ENCODE measurements at regions not wholly inside any gene's neighbourhood (a gene's known extent, or its start where the extent isn't known, plus 50 kb on each side); places are given as distances from the start of the nearest gene placed in this dataset.

- no peak for DNase-seq (ENCODE audit: low read depth in 2 of 3, low spot score in 2 of 3)
Measured at GRCh38 chr9:111197256-111197655, 132.8 kb downstream of the OR2K2 start.

DNA sequence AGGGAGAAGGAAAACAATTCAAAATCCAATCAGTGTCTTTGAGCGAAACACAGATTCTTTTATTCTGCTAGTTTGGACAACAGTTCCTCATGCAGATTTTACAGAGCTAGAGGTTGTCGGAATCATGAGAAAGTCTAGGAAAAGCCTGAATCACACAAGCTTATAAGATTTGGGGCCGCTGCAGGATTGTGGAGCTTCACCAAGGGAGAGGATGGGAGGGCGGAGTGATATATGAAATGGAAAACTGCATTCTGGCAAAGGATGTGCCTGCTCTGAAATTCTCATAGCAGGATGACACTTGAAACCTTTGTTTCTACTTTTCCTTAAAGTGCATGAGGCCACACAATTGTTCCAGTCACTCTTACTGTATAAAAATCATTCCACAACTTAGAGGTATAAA is 134.3 kb downstream of the OR2K2 start:
- DNase-seq (ENCODE audit: low read depth in 2 of 3, low spot score in 2 of 3), result no peak

DNA sequence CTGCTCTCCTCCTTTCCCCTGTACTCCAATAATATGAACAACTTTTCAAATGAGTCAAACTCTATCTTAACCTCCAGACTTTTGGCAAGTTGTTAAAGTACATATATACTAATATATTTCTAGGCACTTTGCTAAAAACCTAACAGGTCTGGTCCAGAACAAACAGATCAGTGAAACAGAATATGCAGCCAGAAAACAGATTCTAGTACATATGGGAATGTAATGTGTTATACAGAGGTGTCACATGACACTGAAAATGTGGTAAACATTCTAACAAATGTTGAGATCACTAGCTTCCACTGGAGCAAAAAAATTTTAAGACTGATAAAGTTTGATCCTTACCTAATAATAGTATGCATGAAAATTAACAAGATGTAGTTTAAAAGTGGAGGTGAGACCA is 136.9 kb downstream of the OR2K2 start:
- no peak for DNase-seq (ENCODE audit: low read depth in 2 of 3, low spot score in 2 of 3)

DNA sequence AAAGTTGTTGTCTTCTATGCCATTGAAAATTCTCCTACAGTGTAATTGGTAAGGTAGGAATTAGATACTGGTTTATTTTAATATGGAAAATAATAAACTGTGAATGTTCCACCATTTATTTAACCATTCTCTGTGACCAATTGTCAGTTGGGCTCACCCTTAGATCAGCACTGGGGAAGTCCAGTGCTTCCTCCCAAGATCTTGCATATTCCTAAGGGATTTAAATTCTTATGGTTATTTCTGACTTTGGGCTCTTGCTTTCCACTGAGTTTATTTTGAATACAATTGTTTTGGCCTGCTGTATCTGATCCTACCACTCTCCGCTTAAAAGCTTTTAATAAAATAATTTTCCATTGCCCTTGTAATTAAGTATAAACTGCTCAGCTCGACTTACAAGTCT is 137.4 kb downstream of the OR2K2 start:
- no peak for DNase-seq (ENCODE audit: low read depth in 2 of 3, low spot score in 2 of 3)

- no peak for DNase-seq (ENCODE audit: low read depth in 2 of 3, low spot score in 2 of 3)
Measured at GRCh38 chr9:111190347-111190746, 139.7 kb downstream of the OR2K2 start.

GRCh38 chr9:111187376-111187775 is 142.6 kb downstream of the OR2K2 start:
- DNase-seq (ENCODE audit: low read depth in 2 of 3, low spot score in 2 of 3), result no peak

GRCh38 chr9:111186021-111186530 is 143.9 kb downstream of the OR2K2 start:
- no peak for DNase-seq (ENCODE audit: low read depth in 2 of 3, low spot score in 2 of 3)

DNA sequence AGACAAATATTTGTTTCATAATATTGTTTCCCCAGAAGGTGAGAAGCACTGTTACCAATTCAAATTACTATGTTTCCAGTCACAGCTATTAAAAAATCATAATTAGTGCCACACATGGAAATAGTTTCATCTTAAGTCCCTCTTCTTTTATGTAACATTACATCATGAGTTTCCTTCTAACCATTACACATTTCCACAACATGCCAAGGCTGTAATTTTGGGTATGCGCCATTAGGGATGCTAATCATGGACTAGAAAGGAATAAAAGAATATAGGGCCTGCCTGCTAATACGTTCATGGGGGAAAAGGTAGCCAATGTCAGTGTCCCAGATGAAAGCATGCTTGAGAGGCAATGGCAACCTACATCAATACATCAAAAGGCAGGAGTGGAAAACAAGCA is 142.5 kb upstream of the LPAR1 start:
- DNase-seq (ENCODE audit: low read depth in 2 of 3, low spot score in 2 of 3), result no peak

DNA sequence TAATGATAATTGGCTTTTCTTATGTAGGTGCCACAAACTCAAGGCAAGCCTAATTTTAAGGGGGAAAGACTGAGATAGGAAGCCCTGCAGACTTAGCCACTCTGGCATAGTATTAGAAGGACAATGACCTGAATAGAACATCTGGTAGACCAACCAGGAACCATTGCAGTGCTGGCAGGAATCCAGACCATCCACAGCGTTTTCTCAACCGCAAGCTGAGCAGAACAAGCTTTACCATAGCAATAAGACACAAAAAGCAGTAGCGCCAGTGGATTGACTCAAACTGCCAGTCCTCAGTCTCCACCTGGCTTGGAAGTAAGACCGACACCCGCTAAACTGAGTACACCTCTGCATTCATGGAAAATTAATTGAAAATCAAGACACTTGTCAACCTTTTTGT is 141.3 kb upstream of the LPAR1 start:
- peak in 2 of 3 donors; percentile 37 to 78 for DNase-seq (ENCODE audit: low read depth in 2 of 3, low spot score in 2 of 3)

- DNase-seq (ENCODE audit: low read depth in 2 of 3, low spot score in 2 of 3), result peak in 2 of 3 donors; percentile 13 to 78
Measured at GRCh38 chr9:111178331-111179055, 140.2 kb upstream of the LPAR1 start.

GRCh38 chr9:111176511-111176910 is 138.2 kb upstream of the LPAR1 start:
- no peak for DNase-seq (ENCODE audit: low read depth in 2 of 3, low spot score in 2 of 3)

- DNase-seq (ENCODE audit: low read depth in 2 of 3, low spot score in 2 of 3), result no peak
Measured at GRCh38 chr9:111175350-111175749, 137.1 kb upstream of the LPAR1 start.

DNA sequence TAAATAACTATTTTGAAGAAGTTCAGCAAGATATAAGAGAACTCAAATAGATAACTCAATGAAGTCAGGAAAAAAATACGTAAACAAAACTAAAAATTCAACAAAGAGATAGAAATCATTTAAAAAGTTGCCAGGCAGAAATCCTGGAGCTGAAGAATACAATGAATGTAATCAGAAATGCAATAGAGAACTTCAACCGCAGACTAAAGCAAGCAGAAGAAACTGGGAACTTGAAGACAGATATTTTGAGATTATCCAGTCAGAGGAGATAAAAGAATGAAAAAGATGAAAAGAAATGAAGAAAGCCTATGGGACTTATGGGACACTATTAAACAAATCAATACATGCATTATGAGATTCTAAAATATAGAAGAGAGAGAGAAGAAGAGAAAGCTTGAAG is 129.1 kb upstream of the LPAR1 start:
- DNase-seq (ENCODE audit: low read depth in 2 of 3, low spot score in 2 of 3), result peak in 1 of 3 donors; percentile 2

- DNase-seq (ENCODE audit: low read depth in 2 of 3, low spot score in 2 of 3), result peak in 1 of 3 donors; percentile 19
Measured at GRCh38 chr9:111163716-111164389, 125.6 kb upstream of the LPAR1 start.

DNA sequence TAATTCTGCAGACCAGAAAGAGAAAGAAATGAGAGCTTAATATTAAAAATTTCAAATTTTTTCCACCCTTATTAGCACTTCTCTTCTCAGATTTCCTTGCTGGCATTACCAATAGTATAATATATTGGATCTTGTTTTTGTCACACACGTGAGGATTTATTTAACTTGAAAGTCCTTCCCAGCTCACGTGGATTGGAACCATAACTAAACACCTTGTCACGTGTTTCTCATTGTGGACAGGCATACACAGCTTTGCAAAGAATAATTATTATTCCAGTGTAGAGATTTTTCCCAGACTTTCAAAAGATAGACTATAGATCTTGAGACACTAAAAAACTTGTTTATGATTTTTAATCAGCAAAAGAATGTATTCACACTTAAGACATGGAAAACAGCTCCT is 123.8 kb upstream of the LPAR1 start:
- no peak for DNase-seq (ENCODE audit: low read depth in 2 of 3, low spot score in 2 of 3)

GRCh38 chr9:111161015-111161415 is 122.7 kb upstream of the LPAR1 start:
- no peak for DNase-seq (ENCODE audit: low read depth in 2 of 3, low spot score in 2 of 3)

DNA sequence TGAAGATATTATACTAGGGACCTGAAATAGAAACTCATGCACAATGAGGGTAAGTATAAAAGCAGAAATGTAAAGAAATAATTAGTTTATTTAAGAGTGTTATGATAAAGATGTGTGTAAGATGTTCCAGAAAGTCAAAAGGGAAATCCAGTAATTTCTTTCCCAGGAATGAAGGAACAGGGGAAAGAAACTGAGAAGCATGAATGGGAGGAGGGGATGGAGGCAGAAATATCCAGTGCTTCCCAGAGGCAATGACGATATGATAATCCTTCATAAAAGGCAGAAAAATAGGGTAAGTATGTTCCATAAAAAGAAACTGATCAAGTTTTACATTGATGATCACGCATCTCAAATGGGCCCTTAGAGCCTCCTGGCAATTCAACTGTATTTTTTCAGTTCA is 120.7 kb upstream of the LPAR1 start:
- DNase-seq (ENCODE audit: low read depth in 2 of 3, low spot score in 2 of 3), result no peak

GRCh38 chr9:111158363-111158762 is 120.1 kb upstream of the LPAR1 start:
- no peak for DNase-seq (ENCODE audit: low read depth in 2 of 3, low spot score in 2 of 3)

DNA sequence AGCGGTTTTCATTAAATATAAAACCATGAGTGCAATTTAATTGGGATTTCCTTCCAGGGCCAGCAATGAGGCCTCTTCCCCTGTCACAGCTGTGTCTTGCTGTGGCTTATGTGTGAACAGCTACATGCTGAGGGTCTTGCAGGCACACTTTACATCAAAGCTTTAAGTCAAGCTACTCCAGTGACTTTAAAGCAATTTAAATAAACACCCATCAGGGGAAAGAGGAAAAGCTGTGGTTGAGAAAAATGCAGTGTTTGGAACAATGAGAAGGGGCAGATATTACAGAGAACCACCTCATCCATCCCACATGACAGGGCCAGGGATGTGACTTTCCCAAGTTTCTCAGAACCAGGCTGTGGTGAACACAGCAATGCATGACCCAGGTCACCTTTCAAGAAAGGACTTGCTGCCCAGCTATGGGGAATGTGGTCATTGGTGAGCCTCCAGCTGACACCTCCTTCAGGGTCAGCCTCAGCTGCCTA is 115.9 kb upstream of the LPAR1 start:
- DNase-seq (ENCODE audit: low read depth in 2 of 3, low spot score in 2 of 3), result no peak

DNA sequence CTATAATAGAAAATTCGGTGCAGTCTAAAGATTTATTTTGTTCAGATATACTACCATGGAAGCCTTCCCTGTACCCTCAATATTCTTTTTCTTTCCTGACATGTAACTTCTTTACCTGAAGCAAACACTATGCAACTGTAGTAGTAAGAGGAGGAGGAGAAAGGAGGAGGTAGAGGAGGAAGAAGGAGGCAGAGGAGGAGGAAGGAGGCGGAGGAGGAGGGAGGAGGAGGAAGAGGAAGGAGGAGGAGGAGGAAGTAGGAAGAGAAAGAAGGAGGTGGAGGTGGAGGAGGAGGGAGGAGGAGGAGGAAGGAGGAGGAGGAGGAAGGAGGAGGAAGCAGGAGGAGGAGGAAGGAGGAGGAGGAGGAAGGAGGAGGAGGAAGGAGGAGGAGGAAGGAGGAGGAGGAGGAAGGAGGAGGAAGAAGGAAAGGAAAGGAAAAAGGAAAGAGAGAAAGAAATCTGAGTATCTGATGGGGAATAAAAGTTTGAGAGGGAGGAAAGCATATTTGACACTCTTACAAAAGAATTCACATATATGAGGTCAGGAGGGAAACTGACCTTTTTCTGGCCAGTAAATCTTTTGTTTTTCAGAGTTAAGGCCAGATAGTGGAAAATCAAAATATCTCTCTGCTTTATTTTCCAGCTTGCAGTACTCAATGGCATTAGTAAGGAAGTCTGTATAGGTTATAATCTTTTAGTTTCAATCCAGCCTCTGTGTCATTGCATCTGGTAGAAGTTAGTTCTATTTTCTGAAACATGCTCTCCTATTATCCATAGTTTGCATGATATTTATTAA is 114.5 kb upstream of the LPAR1 start:
- no peak for DNase-seq (ENCODE audit: low read depth in 2 of 3, low spot score in 2 of 3)

DNA sequence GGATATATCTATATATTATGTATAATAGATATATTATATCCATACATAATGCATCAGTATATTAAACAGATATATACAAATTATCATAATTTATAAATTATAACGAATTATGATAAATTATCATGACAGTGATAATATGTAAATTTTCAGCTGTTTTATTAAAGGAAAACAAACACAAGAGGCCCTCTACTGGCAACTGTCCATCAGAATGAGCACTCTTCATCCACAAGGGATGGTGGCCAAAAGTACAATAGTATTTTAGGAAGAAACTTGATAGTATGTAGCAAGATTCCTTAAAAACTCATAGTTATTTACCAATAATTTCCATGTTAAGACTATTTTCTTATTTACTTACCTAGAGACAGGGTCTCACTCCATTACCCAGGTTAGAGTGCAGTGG is 113.3 kb upstream of the LPAR1 start:
- DNase-seq (ENCODE audit: low read depth in 2 of 3, low spot score in 2 of 3), result peak in 1 of 3 donors; percentile 20

All from hematopoietic multipotent progenitor cell (in vitro differentiated cells).